Body of pancreas (tissue), 4 donors: ENCODE measurements at regions not wholly inside any gene's neighbourhood (a gene's known extent, or its start where the extent isn't known, plus 50 kb on each side); places are given as distances from the start of the nearest gene placed in this dataset.
"Not testable (repeated sequence)": the region's sequence is repeated elsewhere in the genome, so short reads cannot be mapped to it uniquely, and the experiment has no call there.

Source experiments
- CTCF ChIP-seq, 7 experiments: fragments of 450-650 bp in 4 of 7; fragments of 200-600 bp in 3 of 7; sonication (generic) in 3 of 7; IDR thresholded peaks; one replicate each; pipeline ENCODE4 v1.5.1; 2016 to 2019; ENCODE audit warnings: antibody characterized with exemption in 7 of 7
- POLR2A ChIP-seq, 3 donors: fragments of 450-650 bp; IDR thresholded peaks; one replicate each; pipeline ENCODE4 v1.6.1; 2016; ENCODE audit warnings: antibody characterized with exemption in 3 of 3, mild to moderate bottlenecking in 2 of 3

GRCh38 chr1:230475856-230476621 lies 49.9 kb upstream of the PGBD5 start:
- TF ChIP-seq CTCF, POLR2A (IDR thresholded peaks at IDR 0.05): not testable (repeated sequence)
